T47D (cell line): ENCODE measurements at regions not wholly inside any gene's neighbourhood (a gene's known extent, or its start where the extent isn't known, plus 50 kb on each side); places are given as distances from the start of the nearest gene placed in this dataset.
A peak's percentile ranks its signal among the peaks of the same experiment; 100 is the strongest.
"Not testable (repeated sequence)": the region's sequence is repeated elsewhere in the genome, so short reads cannot be mapped to it uniquely, and the experiment has no call there.

Experiments
- DNase-seq, 2 experiments: peaks; one replicate each; pipeline versions ENCODE4 v3.0.0 to v3.0.0-alpha.2; 2011 to 2012; ENCODE audit warnings: low read depth in 1 of 2, low spot score in 1 of 2
- JUND ChIP-seq: IDR thresholded peaks from 2 replicates; pipeline ENCODE4 v1.6.1; 2012; ENCODE audit warnings: low read depth
- in situ Hi-C: cut with HindIII; loops from 2 replicates; pipeline ENCODE4 v1.10.0; 2016; ENCODE audit warnings: low sequenced_read_pairs, low pct_unique_long_range_greater_than_20kb

DNA sequence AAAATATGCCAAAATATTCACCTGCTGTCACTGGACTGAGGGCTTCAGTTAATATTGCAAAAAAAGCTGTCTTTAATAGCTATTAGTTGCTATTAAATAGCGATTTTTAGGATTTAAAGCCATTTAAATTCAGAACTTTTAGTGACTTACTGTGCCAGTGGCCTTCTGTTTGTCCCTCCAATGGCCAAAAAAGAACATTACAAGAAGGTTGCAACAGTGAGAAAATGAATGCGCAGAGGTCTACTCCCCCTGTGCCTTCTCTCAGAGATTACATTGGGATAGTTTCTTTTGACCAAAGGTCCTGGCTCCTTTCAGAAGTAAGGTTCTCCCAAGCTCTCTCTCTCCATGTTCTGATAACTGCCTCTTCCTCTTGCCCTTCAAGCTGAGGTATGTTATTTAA, 930.3 kb upstream of the ARRDC3 start:
- no peak for TF ChIP-seq JUND
- in situ Hi-C loops = no loop called here
- no peak for DNase-seq

DNA sequence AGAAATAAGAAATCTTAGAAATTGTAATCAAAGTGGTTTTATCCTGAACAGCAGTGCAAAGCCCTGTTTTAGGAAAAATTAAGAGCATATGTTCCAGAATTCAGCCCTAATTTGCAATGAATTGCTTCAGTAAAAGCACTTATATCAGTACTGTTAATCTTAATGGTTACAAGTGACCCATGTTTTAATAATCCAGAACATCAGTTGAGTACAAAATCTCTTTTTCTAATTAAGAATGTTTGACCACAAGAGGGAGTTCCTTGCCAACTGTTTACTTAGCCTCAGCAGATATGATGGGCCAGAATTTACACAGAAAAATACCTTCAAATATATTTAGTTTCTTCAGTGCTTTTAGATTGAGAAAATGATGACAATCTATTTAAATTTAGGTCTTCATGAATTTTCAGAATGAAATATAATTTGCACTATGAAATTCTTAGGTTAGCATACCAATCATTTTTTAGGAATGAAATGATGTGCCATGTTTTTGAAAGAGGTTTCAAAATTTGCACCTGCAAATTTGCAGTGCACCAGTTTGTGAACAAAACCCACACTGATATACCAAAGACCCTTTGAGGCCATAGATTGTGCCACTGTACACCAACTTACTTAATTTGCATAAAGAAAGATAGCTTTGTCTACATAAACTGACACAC, 926.3 kb upstream of the ARRDC3 start:
- TF ChIP-seq JUND = no peak
- in situ Hi-C loops = no loop called here
- peak; percentile 24 to 41 for DNase-seq

DNA sequence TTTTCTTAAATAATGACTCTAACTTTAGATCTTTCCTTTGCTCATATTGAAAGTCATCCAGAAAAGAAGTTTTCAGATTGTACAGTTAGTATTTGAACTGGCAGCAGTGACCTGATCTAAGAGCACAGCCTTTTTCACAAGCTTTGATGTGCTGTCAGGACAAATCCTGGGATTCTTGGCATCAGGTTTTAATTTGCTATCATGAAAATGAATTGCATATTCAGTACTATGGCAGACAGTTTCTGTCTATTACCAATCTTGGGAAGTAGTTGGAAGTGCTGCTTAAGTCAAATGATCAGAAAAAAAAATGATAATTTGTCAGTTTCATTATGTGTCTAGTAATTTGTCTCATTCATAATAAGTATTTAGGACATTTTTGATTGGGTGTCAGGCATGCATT, 925.6 kb upstream of the ARRDC3 start:
- no peak for DNase-seq
- in situ Hi-C loops = no loop called here
- TF ChIP-seq JUND = no peak

DNA sequence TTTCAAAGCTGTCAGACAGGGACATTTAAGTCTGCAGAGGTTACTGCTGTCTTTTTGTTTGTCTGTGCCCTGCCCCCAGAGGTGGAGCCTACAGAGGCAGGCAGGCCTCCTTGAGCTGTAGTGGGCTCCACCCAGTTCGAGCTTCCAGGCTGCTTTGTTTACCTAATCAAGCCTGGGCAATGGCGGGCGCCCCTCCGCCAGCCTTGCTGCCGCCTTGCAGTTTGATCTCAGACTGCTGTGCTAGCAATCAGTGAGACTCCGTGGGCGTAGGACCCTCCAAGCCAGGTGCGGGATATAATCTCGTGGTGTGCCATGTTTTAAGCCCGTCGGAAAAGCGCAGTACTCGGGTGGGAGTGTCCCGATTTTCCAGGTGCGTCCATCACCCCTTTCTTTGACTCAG, 919.2 kb upstream of the ARRDC3 start:
- in situ Hi-C loops = not testable (repeated sequence)

DNA sequence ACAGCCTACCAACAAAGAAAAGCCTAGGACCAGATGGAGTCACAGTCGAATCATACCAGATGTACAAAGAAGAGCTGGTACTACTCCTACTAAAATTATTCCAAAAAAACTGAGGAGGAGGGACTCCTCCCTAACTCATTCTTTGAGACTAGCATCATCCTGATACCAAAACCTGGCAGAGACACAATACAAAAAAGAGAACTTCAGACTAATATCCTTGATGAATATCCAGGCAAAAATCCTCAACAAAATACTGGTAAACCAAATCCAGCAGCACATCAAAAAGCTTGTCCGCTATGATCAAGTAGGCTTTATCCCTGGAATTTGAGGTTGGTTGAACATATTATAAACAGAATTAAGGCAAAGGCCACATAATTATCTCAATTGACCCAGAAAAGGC, 900.4 kb upstream of the ARRDC3 start:
- in situ Hi-C loops = no loop called here
- no peak for DNase-seq
- TF ChIP-seq JUND = no peak

More for the DNA sequence above, 919.2 kb upstream of the ARRDC3 start:
- DNase-seq = not testable (repeated sequence)

DNA sequence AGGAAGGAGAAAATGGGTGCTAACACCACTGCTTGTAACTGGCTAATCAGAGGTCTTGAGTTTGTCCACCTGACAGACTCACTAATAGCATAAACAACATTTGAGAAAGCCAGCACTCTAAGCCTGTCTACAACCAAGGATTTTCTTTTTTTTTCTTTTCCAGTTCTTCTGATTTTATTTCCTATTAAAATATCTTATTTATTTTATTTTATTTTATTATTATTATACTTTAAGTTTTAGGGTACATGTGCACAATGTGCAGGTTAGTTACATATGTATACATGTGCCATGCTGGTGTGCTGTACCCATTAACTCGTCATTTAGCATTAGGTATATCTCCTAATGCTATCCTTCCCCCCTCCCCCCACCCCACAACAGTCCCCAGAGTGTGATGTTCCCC, 888.6 kb upstream of the ARRDC3 start:
- DNase-seq, in situ Hi-C loops: not testable (repeated sequence)

DNA sequence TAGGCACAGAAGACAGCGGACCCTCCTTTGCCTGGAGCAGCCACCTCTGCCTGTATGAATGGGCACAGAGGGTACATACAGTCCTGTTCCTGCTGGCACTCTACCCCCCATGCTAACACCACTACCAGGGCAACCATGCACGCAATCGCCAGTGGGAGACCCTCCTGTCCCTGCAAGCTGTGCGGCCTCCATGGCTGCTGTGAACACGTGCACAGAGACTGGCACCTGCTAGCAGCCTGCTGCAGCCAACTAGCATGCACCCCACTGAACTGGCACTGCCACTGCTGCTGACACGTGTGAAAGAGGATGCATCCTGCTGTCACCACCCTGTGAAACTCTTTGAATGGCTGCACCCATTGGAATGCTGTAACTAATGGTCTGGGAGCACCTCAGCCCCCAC, 885.2 kb upstream of the ARRDC3 start:
- DNase-seq = no peak
- in situ Hi-C loops = no loop called here
- TF ChIP-seq JUND = no peak

DNA sequence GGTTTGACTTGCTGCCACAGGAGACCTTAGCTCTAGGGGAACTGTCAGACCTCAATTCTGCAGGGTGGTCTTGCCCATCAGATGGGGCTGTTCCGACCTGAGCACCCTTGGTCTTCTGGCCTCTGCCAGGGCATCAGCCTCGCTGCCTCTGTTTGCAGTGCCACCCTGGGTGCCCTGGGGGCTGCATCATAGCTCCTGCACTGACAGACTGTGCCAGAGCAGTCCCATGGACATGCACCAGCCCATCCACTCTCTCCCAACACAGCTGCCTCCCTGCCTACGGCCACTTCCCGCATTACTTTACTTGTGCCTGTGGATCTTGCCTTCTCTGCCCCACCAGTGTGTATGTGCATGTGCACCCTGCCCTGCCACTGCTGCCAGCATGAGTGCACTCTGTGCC, 884.7 kb upstream of the ARRDC3 start:
- no peak for DNase-seq
- in situ Hi-C loops = no loop called here
- no peak for TF ChIP-seq JUND

DNA sequence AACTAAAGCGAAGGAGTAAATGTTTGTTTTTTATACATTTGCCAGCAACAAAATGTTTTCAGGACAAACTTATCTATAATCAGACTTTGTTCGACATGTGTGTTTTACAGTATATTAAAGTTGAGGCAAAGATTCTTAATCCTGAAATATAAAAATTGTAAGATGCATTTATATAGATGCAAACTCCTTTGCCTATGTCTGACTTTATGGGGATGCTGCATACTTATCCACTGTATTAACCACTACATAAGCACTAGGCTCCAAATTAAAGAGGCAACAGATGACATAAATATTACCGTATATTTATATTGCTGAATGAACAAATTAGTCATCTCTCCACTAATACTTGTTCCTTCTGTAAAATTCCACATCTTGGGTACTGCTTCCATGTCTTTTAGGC, 882.7 kb upstream of the ARRDC3 start:
- no peak for DNase-seq
- TF ChIP-seq JUND = no peak
- in situ Hi-C loops = no loop called here

DNA sequence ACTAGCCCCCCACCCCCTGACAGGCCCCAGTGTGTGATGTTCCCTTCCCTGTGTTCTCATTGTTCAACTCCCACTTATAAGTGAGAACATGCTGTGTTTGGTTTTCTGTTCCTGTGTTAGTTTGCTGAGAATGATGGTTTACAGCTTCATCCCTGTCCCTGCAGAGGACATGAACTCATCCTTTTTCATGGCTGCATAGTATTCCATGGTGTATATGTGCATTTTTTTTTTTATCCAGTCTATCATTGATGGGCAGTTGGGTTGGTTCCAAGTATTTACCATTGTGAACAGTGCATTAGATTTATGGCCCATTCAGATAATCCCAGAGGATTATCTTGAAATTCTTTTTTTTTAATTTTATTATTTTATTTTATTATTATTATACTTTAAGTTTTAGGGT, 872.5 kb upstream of the ARRDC3 start:
- in situ Hi-C loops, DNase-seq: not testable (repeated sequence)

DNA sequence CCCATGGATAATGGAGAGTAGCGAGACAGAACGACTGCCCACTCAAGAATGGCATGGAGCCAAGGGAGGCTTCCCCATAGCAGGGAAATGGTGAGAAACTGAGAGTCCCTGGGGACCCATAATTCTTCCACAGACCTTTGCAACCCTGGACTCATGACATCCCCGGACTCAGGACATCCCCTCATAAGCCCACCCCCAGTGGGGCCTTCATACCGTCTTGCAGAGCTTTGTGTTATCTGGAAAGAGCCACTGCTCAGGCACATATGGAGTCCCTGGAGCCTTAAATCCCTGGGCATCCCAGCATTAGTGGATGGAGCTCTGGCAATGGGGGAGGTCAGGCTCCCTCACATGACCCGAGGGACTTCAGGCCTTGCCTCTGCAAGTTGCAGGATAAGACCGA, 865.4 kb upstream of the ARRDC3 start:
- in situ Hi-C loops = no loop called here
- no peak for TF ChIP-seq JUND
- no peak for DNase-seq

DNA sequence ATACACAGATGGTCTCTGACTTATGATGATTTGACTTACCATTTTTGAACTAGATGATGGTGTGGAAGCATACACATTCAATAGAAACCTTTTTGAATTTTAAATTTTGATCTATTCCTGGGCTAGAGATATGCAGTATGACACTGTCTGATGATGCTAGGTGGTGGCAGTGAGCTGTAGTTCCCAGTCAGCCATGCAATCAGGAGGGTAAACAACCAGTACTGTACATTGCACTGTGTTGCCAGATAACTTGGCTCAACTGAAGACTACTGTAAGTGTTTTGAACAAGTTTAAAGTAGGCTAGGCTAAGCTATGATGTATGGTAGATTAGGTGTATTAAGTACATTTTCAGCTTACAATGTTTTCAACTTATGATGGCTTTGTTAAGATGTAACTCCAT, 859.1 kb upstream of the ARRDC3 start:
- no peak for DNase-seq
- in situ Hi-C loops = no loop called here
- TF ChIP-seq JUND = no peak

DNA sequence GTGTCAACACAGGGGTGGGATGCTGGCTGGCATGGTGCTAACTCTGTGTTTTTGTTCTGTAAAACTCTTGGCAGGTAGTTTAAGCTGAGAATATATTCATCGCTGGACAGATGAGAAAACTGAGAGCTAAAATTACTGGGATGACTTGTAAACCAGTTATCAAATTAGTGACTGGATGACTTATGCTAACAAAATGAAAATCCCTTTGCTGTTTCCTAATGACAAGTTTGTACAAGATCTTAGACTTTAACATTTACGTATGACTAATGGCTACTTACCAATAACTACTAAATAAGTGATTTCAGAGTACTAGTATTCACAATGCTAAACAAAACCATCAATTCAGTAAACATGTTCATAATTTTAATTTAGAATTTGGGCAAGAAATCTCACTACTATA, 854.8 kb upstream of the ARRDC3 start:
- in situ Hi-C loops = no loop called here
- no peak for DNase-seq
- TF ChIP-seq JUND = no peak

DNA sequence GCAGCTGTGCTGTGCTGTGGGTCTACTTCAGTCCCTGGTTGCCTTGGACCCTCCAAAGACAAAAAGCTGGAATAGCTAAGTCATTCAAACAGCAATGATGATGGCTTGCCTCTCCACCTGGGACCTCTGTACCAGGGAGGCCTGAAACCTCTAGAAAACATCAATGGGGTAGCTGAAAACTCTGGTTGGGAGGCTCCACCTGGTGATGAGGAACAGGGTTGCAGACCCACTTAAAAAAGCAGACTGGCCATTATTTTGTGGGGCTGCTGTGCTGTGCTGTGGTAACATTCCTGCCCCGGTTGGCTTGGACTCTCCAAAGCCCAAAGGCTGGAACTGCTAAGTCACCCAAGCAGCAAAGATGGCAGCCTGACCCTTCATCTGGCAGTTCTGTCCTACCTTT, 839.3 kb upstream of the ARRDC3 start:
- in situ Hi-C loops = no loop called here
- TF ChIP-seq JUND = no peak
- DNase-seq = peak in 1 of 2 experiments; percentile 60

DNA sequence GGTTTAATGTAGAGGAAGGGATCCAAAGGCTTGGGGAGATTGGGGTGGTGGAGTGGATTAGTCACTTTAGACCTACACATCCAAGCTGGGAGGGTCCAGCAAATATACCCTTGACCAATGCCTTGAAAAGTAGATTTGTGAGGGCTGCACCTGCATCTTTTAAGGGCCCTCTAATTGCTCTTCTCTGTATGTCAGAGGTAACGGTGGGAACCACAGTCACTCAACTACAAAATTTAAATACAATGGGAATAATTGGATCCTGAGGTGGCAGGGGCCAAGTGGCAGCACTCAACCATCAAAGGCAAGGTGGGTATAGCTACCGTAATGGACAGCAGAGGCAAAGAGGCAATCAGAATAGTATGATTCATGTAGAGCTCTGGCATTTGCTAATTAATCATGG, 833.7 kb upstream of the ARRDC3 start:
- DNase-seq, in situ Hi-C loops: not testable (repeated sequence)
